ENCODE measurements at regions not wholly inside any gene's neighbourhood (a gene's known extent, or its start where the extent isn't known, plus 50 kb on each side); places are given as distances from the start of the nearest gene placed in this dataset.
"Not testable (repeated sequence)": the region's sequence is repeated elsewhere in the genome, so short reads cannot be mapped to it uniquely, and the experiment has no call there.

- Histone ChIP-seq H3K27ac (no peak overlapping the region), H3K36me3 (no peaks in the 10 kb centered on the region), H3K4me1 (peaks cover 9 to 24% (median 11%) of the 10 kb centered on the region in 10 experiments; a peak in 19 of 20 replicates), H3K4me2 (no peak overlapping the region), H3K27me3 (no peaks in the 10 kb centered on the region), H3K9me3 (replicated peaks in 1 of 11) (peaks cover 13 to 19% (median 15%) of the 10 kb centered on the region in 11 experiments; a peak in 21 of 22 replicates), H3K4me3 (no peak overlapping the region), H3K9ac (no peak overlapping the region), H4K20me1 (no peaks in the 10 kb centered on the region)
- no peak for TF ChIP-seq Cebpa-rat (IDR thresholded peaks at IDR 0.05)
These were observed 128.3 kb upstream of the ARHGEF3 start for GRCh38 chr3:56929809-56930615.

DNA sequence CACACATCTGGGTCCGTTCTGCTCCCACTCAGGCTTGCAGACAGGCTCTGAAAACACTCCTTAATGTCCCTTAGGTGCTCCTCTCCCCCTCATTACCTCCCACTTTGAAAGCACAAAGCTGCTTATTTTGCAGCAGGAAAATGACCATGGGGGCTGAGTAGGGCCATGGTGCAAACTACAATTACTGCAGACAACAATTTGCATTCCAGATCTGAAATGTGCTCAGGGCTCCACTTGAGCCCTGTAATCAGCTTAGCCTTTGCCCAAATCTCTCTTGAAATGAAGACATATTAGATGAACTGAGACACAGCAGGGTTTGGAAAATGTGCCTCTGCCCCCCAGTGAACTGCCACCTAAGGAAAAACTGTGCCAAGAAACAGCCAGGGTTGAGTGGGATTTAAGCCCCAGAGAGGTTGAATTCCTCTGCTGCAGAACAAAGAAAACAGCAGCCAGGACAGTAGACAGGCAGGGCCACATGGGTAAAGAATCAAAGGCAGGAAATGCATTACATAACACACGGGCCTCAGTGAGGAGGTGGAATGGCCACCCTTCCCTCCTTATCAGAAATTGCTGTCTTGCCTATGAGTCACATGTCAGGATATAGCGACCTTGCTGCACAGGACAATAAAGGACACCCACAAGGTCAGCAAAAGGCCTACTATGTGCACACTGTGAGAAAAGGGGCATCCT lies 126.8 kb upstream of the ARHGEF3 start:
- H3K4me2 ChIP-seq = peak overlapping the region; percentile 30 to 73 (median 40); a peak in 19 of 22 replicates

GRCh38 chr3:56927855-56928254 lies 126.1 kb upstream of the ARHGEF3 start:
- H3K4me3 ChIP-seq = no peak overlapping the region
- no peaks in the 10 kb centered on the region for H3K36me3 ChIP-seq
- peak overlapping the region in 4 of 11 experiments; percentile 50 to 73 (median 56); a peak in 5 of 22 replicates for H3K4me2 ChIP-seq
- no peaks in the 10 kb centered on the region for H3K27me3 ChIP-seq
- peaks cover 0 to under 1% (median 0%) of the 10 kb centered on the region in 11 experiments; a peak in 1 of 22 replicates for H3K9me3 ChIP-seq (replicated peaks in 1 of 11)
- no peak overlapping the region for H3K9ac ChIP-seq
- TF ChIP-seq Cebpa-rat (IDR thresholded peaks at IDR 0.05) = no peak
- peaks cover 19 to 39% (median 22%) of the 10 kb centered on the region in 10 experiments for H3K4me1 ChIP-seq
- no peaks in the 10 kb centered on the region for H4K20me1 ChIP-seq
- no peak overlapping the region for H3K27ac ChIP-seq

More for the DNA sequence above, 126.8 kb upstream of the ARHGEF3 start:
- H3K4me1 ChIP-seq = peaks cover 17 to 34% (median 20%) of the 10 kb centered on the region in 10 experiments
- no peaks in the 10 kb centered on the region for H4K20me1 ChIP-seq
- no peaks in the 10 kb centered on the region for H3K36me3 ChIP-seq
- H3K9me3 ChIP-seq (replicated peaks in 1 of 11) = peaks cover 2 to 7% (median 3%) of the 10 kb centered on the region in 11 experiments; a peak in 20 of 22 replicates
- H3K27me3 ChIP-seq = no peaks in the 10 kb centered on the region
- no peak overlapping the region for H3K27ac ChIP-seq
- H3K9ac ChIP-seq = no peak overlapping the region
- no peak overlapping the region for H3K4me3 ChIP-seq
- TF ChIP-seq Cebpa-rat (IDR thresholded peaks at IDR 0.05) = no peak

DNA sequence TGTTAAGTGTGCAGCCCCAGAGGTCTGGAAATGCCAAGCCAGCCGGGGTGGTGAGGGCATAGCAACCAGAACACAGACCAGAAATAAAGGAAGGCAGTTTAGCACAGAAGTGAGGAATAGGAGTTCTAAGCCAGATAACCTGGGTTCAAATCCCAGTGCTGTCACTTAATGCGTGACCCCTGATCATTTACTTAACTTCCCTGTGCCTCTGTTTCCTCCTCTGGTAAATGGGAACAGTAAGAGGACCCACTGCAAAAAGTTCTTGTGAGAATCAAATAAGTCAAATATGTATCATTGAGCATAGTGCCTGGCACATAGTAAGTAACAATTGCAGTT lies 125.2 kb upstream of the ARHGEF3 start:
- H3K4me2 ChIP-seq = no peak overlapping the region
- H4K20me1 ChIP-seq = no peaks in the 10 kb centered on the region
- no peak overlapping the region for H3K27ac ChIP-seq
- no peak overlapping the region for H3K4me3 ChIP-seq
- H3K9me3 ChIP-seq (replicated peaks in 1 of 11) = no peaks in the 10 kb centered on the region
- peaks cover 21 to 45% (median 24%) of the 10 kb centered on the region in 10 experiments for H3K4me1 ChIP-seq
- H3K36me3 ChIP-seq = no peaks in the 10 kb centered on the region
- H3K9ac ChIP-seq = no peak overlapping the region
- no peaks in the 10 kb centered on the region for H3K27me3 ChIP-seq
- no peak for TF ChIP-seq Cebpa-rat (IDR thresholded peaks at IDR 0.05)

GRCh38 chr3:56926243-56926946 lies 124.6 kb upstream of the ARHGEF3 start:
- no peaks in the 10 kb centered on the region for H3K36me3 ChIP-seq
- H3K4me3 ChIP-seq = no peak overlapping the region
- H3K9me3 ChIP-seq (replicated peaks in 1 of 11) = no peaks in the 10 kb centered on the region
- H3K4me2 ChIP-seq = peak overlapping the region in 1 of 11 experiments; percentile 15; a peak in 1 of 22 replicates
- no peaks in the 10 kb centered on the region for H3K27me3 ChIP-seq
- no peak for TF ChIP-seq Cebpa-rat (IDR thresholded peaks at IDR 0.05)
- H4K20me1 ChIP-seq = no peaks in the 10 kb centered on the region
- H3K9ac ChIP-seq = no peak overlapping the region
- H3K4me1 ChIP-seq = peaks cover 24 to 51% (median 29%) of the 10 kb centered on the region in 10 experiments
- H3K27ac ChIP-seq = no peak overlapping the region

DNA sequence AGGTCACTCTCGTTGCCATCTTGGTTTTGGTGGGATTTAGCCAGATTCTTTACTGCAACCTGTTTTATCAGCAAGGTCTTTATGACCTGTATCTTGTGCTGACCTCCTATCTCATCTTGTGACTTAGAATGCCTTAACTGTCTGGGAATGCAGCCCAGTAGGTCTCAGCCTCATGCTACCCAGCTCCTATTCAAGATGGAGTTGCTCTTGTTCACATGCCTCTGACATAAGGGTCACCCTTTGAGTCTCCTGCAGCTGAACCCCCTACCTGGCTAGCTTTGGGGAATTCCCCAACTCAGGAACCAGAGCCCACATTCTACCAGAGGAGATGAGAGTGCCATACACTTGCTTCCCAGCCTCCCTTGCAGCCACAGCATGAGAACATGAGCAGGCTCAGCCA lies 123.0 kb upstream of the ARHGEF3 start:
- H3K9ac ChIP-seq = not testable (repeated sequence)
- H3K4me2 ChIP-seq = peak overlapping the region in 1 of 11 experiments; percentile 64; a peak in 1 of 22 replicates
- H3K4me1 ChIP-seq = peaks cover 24 to 55% (median 30%) of the 10 kb centered on the region in 10 experiments

DNA sequence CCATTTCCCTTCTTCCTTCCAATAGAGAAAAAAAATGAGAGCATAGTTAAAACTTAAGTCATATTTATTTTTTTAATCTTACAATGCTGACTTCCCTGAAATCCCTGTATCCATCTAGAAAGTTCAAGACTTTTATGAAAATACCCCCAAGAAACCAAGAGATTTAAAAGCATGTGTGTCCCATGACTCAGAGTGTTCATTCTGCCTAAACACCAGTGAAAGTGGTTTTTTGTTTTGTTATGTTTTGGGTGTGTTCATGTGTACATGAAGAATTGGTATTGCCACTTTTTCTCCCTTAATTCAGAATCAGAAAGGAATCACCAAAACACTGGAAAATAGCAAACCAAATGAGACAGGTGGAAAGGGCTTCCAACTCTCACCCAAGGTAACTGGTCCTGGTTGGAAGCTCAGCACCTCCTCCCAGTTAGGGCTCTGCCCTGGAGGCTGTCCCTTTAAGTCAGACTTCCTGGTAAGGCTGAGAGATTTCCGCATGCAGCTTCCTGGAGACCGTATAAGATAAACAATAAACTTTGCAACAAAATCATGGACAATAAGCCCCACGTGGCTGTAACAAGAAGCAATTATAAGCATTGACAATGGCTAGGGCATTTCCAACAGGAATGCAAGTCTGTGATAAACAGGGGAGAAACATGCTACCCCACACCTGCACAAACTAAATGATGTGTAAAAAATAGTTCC lies 121.9 kb upstream of the ARHGEF3 start:
- no peaks in the 10 kb centered on the region for H3K9me3 ChIP-seq (replicated peaks in 1 of 11)
- TF ChIP-seq Cebpa-rat (IDR thresholded peaks at IDR 0.05) = no peak
- H3K27ac ChIP-seq = peak overlapping the region in 10 of 11 experiments; percentile 15 to 68 (median 34); a peak in 15 of 22 replicates
- peaks cover 22 to 60% (median 27%) of the 10 kb centered on the region in 10 experiments for H3K4me1 ChIP-seq
- H3K27me3 ChIP-seq = no peaks in the 10 kb centered on the region
- H4K20me1 ChIP-seq = no peaks in the 10 kb centered on the region
- H3K4me2 ChIP-seq = peak overlapping the region; percentile 14 to 64 (median 48); a peak in 21 of 22 replicates
- no peak overlapping the region for H3K4me3 ChIP-seq
- peak overlapping the region in 1 of 11 experiments; percentile 24; a peak in 1 of 22 replicates for H3K9ac ChIP-seq
- H3K36me3 ChIP-seq = no peaks in the 10 kb centered on the region

More for the DNA sequence above, 123.0 kb upstream of the ARHGEF3 start:
- H3K9me3 ChIP-seq (replicated peaks in 1 of 11); H4K20me1 ChIP-seq; H3K36me3 ChIP-seq; H3K27me3 ChIP-seq; H3K4me3 ChIP-seq: not testable (repeated sequence)
- peak overlapping the region in 2 of 11 experiments; percentile 62 to 68; a peak in 3 of 22 replicates for H3K27ac ChIP-seq

DNA sequence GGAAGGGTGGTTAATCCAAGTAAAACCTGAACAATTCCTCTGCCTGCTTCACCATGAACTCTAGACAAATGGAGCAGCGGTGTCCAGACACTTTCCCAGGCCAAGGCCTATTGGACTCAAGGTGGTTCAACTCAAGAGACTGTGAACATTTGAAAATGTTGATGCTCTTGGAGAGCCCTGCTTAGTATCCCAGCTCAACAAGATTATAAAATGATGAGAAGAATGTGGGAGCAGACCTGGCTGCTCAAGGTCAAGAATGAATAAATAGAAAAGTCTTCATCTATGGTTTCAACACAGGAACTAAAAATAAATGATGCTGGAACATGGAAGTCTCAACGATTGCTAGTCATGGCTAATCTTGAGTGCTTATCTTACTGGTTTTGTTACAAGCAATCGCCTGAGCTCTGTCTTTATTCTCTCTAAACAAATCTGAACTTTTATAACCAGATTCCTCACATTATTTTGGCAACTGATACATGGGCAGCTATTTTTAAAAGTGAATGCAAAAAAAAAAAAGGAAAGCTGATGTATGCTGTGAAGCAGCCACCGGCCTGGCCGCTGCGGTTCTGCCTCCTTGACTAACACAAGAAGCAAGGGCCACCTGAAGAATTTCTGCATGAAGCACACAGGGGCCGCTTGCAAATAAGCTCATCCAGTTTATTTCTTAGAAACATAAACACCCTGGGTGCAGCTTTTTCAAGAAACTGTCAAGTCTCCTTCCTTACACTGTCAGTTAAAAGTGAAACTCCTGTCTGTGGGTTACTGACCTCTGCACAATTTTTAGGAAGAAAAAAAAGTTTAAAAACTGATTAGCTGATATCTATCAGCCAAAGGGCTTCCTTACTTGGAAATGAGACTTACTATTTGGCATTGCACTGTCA lies 120.1 kb upstream of the ARHGEF3 start:
- Histone ChIP-seq H4K20me1 (no peaks in the 10 kb centered on the region), H3K9me3 (replicated peaks in 1 of 11) (no peaks in the 10 kb centered on the region), H3K4me3 (no peak overlapping the region), H3K36me3 (no peaks in the 10 kb centered on the region), H3K4me1 (peaks cover 34 to 69% (median 40%) of the 10 kb centered on the region in 10 experiments), H3K9ac (no peak overlapping the region), H3K4me2 (peak overlapping the region in 9 of 11 experiments; percentile 16 to 62 (median 40); a peak in 15 of 22 replicates), H3K27me3 (no peaks in the 10 kb centered on the region), H3K27ac (no peak overlapping the region)
- TF ChIP-seq Cebpa-rat (IDR thresholded peaks at IDR 0.05) = no peak

Data from BLaER1 treated with 17β-estradiol and CSF1 and Interleukin-3, amounts not matched to agents 10 nM and 100 nM (cell line).